ENCODE measurements at regions not wholly inside any gene's neighbourhood (a gene's known extent, or its start where the extent isn't known, plus 50 kb on each side); places are given as distances from the start of the nearest gene placed in this dataset.
A peak's percentile ranks its signal among the peaks of the same experiment; 100 is the strongest.

GRCh38 chrX:45719751-45720501, 519.2 kb upstream of the DIPK2B start:
- in situ Hi-C loops (cut with HindIII; ENCODE audit: low pct_ligation_motif_present, low pct_unique_long_range_greater_than_20kb, low sequenced_read_pairs), result no loop called here
- DNase-seq, result no peak

- no peak for DNase-seq
- in situ Hi-C loops (cut with HindIII; ENCODE audit: low pct_ligation_motif_present, low pct_unique_long_range_greater_than_20kb, low sequenced_read_pairs), result no loop called here
Observed at GRCh38 chrX:45718676-45719075, 518.0 kb upstream of the DIPK2B start.

- in situ Hi-C loops (cut with HindIII; ENCODE audit: low pct_ligation_motif_present, low pct_unique_long_range_greater_than_20kb, low sequenced_read_pairs), result no loop called here
- no peak for DNase-seq
Observed at GRCh38 chrX:45716750-45717149, 516.1 kb upstream of the DIPK2B start.

- peak; percentile 12 for DNase-seq
- in situ Hi-C loops (cut with HindIII; ENCODE audit: low pct_ligation_motif_present, low pct_unique_long_range_greater_than_20kb, low sequenced_read_pairs), result no loop called here
Observed at GRCh38 chrX:45715748-45716147, 515.1 kb upstream of the DIPK2B start.

- in situ Hi-C loops (cut with HindIII; ENCODE audit: low pct_ligation_motif_present, low pct_unique_long_range_greater_than_20kb, low sequenced_read_pairs), result no loop called here
- DNase-seq, result peak; percentile 15
Observed at GRCh38 chrX:45714866-45715265, 514.2 kb upstream of the DIPK2B start.

- no peak for DNase-seq
Observed at GRCh38 chrX:45712067-45712466, 511.4 kb upstream of the DIPK2B start.

GRCh38 chrX:45711231-45711630, 510.6 kb upstream of the DIPK2B start:
- peak; percentile 25 for DNase-seq
- in situ Hi-C loops (cut with HindIII; ENCODE audit: low pct_ligation_motif_present, low pct_unique_long_range_greater_than_20kb, low sequenced_read_pairs), result no loop called here

More at GRCh38 chrX:45712067-45712466, 511.4 kb upstream of the DIPK2B start:
- in situ Hi-C loops (cut with HindIII; ENCODE audit: low pct_ligation_motif_present, low pct_unique_long_range_greater_than_20kb, low sequenced_read_pairs), result no loop called here

- DNase-seq, result peak; percentile 80
- in situ Hi-C loops (cut with HindIII; ENCODE audit: low pct_ligation_motif_present, low pct_unique_long_range_greater_than_20kb, low sequenced_read_pairs), result no loop called here
Observed at GRCh38 chrX:45710081-45710801, 509.6 kb upstream of the DIPK2B start.

GRCh38 chrX:45709381-45709780, 508.7 kb upstream of the DIPK2B start:
- in situ Hi-C loops (cut with HindIII; ENCODE audit: low pct_ligation_motif_present, low pct_unique_long_range_greater_than_20kb, low sequenced_read_pairs), result no loop called here
- DNase-seq, result peak; percentile 33

GRCh38 chrX:45699158-45699557, 498.5 kb upstream of the DIPK2B start:
- in situ Hi-C loops (cut with HindIII; ENCODE audit: low pct_ligation_motif_present, low pct_unique_long_range_greater_than_20kb, low sequenced_read_pairs), result no loop called here
- DNase-seq, result no peak

GRCh38 chrX:45697591-45697990, 496.9 kb upstream of the DIPK2B start:
- DNase-seq, result no peak
- in situ Hi-C loops (cut with HindIII; ENCODE audit: low pct_ligation_motif_present, low pct_unique_long_range_greater_than_20kb, low sequenced_read_pairs), result no loop called here

GRCh38 chrX:45696736-45697135, 496.1 kb upstream of the DIPK2B start:
- in situ Hi-C loops (cut with HindIII; ENCODE audit: low pct_ligation_motif_present, low pct_unique_long_range_greater_than_20kb, low sequenced_read_pairs), result no loop called here
- no peak for DNase-seq

- in situ Hi-C loops (cut with HindIII; ENCODE audit: low pct_ligation_motif_present, low pct_unique_long_range_greater_than_20kb, low sequenced_read_pairs), result no loop called here
- DNase-seq, result no peak
Observed at GRCh38 chrX:45689971-45690370, 489.3 kb upstream of the DIPK2B start.

GRCh38 chrX:45683914-45684313, 483.2 kb upstream of the DIPK2B start:
- DNase-seq, result no peak
- in situ Hi-C loops (cut with HindIII; ENCODE audit: low pct_ligation_motif_present, low pct_unique_long_range_greater_than_20kb, low sequenced_read_pairs), result no loop called here

- no peak for DNase-seq
- in situ Hi-C loops (cut with HindIII; ENCODE audit: low pct_ligation_motif_present, low pct_unique_long_range_greater_than_20kb, low sequenced_read_pairs), result no loop called here
Observed at GRCh38 chrX:45681891-45682290, 481.2 kb upstream of the DIPK2B start.

- DNase-seq, result no peak
Observed at GRCh38 chrX:45669715-45670340, 469.2 kb upstream of the DIPK2B start.

GRCh38 chrX:45668686-45669443, 468.2 kb upstream of the DIPK2B start:
- in situ Hi-C loops (cut with HindIII; ENCODE audit: low pct_ligation_motif_present, low pct_unique_long_range_greater_than_20kb, low sequenced_read_pairs), result no loop called here
- peak; percentile 18 for DNase-seq

More at GRCh38 chrX:45669715-45670340, 469.2 kb upstream of the DIPK2B start:
- in situ Hi-C loops (cut with HindIII; ENCODE audit: low pct_ligation_motif_present, low pct_unique_long_range_greater_than_20kb, low sequenced_read_pairs), result no loop called here

GRCh38 chrX:45667666-45668065, 467.0 kb upstream of the DIPK2B start:
- DNase-seq, result no peak
- in situ Hi-C loops (cut with HindIII; ENCODE audit: low pct_ligation_motif_present, low pct_unique_long_range_greater_than_20kb, low sequenced_read_pairs), result no loop called here
